ENCODE measurements at regions not wholly inside any gene's neighbourhood (a gene's known extent, or its start where the extent isn't known, plus 50 kb on each side); places are given as distances from the start of the nearest gene placed in this dataset.

DNA sequence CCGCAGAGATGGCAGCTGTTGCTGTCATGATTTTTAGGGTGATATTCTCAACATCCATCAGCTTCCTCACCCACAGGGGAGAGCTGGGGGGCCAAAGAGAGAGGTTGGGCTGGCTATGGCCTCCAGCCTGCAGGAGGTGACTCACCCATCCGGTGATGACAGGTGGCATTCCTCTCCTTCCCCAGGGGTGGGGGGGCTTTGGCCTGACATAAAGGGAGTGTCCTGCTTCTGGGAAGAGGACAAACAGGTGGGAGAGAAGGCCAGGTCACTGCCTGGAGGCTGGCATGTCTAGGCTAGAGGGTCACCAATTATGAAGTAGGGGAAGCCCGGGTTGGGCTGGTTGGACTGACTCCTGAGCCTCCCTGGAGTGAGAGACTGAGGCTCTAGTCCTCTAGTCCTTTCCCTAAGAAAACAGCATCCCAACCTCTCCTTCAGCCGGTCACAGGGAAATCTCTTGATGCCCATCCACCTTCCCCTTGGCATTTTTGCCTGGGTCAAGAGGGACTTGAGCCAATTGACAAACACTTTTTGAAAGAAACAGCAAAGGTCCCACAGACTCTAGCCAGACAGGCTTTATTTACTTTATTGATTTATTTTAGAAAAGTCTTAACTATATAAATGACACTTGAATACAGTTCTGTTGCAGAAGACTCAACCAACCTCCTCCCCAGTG, 79.8 kb upstream of the ZNF716 start:
- DNase-seq (ENCODE audit: low spot score), result no peak

DNA sequence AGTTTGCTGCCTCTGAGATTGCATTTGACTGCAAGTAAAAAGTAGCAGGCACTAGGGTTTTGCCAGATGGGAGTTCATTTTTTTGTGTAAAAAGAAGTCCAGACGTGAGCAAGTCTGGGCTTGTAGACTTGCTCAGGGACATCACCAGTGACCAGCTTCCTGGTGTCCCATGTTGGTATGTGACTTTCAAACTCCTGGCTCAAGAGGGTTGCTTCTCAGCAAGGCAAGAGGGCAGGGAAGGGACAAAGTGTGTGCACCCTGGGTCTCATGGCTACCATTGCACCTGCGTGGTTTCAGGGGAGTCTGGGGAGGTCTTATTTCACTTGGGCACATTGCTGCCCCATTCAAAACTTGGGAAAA, 79.3 kb upstream of the ZNF716 start:
- no peak for DNase-seq (ENCODE audit: low spot score)

DNA sequence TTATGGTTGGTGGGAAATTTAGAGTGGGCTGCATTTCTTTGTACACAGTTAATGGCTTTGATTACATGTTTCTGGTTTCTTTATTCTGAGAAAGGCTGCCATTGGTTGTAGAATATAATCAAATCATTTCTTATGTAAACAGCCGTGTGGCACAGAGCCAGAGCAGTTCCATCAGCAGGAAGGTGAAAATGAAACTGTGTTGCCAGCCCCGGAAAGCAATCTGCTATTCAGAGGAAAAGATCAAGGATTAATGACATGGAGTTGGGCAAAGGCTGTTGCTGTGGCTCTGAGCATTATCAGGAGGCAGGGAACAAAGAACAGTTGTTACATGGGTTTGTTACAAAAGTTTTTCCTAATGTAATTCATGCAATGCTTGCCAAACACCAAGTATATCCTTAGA, 74.2 kb upstream of the ZNF716 start:
- no peak for DNase-seq (ENCODE audit: low spot score)

DNA sequence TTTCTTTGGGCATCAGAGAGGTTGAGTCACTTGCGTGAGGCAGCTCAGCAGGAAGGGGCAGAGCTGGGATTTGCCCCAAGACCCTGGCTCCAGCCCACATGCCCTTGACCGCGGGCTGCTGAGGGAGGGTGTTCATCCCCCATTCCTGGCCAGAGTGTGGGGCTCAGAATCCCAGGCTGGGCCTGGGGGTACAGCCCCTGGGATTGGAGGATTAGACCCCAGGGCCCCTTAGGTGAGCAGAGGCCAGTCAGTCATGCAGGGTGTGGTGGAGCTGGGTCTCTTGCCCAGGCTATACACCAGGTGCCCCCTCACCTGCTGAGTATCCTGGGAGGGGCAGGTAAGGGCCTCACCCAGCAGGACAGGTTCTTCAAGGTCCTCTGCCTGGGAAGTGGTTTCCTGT, 68.4 kb upstream of the ZNF716 start:
- DNase-seq (ENCODE audit: low spot score), result no peak

DNA sequence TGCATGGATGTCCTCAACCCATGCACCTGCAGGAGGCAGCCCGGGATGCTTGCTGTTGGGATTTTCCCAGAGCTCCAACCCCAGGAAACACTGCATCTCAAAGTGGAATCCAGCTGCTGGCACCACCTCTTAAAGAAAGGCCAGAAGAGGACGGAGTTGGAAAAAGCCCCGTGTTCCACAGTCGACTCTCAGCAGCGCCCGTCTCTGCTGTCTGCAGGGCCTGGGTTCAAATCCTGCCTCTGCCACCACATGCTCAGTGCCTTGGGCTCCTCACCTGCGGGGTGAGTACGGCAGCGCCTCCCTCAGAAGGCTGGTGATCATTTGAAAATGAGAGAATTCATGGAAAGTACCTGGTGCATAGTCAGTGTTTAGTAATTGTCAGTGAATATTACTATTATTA, 65.6 kb upstream of the ZNF716 start:
- DNase-seq (ENCODE audit: low spot score), result no peak

DNA sequence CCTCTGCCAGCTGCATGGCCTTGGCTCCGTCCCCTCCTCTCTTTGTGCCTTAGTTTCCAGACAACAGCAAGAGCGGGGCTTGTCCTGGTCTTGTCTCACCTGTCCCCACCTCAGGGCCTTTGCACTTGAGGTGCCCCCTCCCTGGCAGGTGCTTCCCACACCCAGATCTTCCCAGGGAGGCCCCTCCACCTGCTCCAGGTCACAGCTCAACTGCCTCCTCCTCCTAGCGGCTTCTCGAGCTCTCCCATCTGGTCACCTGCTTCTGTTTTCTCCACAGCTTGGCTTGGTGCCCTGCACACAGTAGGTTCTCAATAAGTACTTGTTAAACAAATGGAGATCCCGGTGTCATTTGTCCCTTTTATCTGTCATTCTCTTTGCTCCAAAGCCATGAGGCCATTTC, 64.3 kb upstream of the ZNF716 start:
- DNase-seq (ENCODE audit: low spot score), result no peak

DNA sequence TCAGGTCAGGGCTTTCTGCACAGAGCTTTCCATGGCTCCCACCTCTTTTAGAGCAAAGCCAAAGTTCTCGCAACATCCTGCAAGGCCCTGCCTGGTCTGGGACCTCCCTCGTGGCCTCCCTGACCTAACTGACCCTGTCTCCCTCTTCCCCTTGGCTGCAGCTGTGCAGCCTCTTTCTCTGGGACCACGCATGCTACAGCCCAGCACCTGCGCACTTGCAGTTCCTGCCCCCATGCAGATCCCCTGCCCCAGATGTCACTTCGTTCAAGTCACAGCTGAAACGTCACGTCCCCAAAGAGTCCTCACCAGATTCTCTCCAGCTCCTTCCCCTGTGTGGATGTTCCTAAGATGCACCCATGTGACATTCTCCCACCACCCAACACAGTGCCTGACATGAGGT, 61.2 kb upstream of the ZNF716 start:
- DNase-seq (ENCODE audit: low spot score), result no peak

DNA sequence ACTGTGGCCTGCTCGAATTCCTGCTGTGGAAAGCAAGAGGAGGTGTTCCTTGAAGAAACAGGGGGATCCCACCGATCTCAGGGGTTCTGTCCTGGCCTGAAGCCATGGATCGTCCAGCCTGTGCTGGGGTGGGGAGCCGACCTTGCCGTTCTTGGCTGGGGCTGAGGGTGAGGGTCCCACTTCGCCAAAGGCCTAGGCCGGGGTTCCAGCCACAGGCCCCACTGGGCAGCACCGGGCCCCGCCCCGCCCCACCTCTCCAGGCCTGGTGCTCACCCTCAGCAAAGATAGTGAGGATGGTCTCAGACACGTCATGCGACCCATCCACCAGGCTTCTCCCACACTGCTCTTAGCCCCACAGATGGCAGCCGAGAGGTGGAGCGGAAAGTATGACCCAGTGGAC, 51.4 kb upstream of the ZNF716 start:
- DNase-seq (ENCODE audit: low spot score), result no peak

DNA sequence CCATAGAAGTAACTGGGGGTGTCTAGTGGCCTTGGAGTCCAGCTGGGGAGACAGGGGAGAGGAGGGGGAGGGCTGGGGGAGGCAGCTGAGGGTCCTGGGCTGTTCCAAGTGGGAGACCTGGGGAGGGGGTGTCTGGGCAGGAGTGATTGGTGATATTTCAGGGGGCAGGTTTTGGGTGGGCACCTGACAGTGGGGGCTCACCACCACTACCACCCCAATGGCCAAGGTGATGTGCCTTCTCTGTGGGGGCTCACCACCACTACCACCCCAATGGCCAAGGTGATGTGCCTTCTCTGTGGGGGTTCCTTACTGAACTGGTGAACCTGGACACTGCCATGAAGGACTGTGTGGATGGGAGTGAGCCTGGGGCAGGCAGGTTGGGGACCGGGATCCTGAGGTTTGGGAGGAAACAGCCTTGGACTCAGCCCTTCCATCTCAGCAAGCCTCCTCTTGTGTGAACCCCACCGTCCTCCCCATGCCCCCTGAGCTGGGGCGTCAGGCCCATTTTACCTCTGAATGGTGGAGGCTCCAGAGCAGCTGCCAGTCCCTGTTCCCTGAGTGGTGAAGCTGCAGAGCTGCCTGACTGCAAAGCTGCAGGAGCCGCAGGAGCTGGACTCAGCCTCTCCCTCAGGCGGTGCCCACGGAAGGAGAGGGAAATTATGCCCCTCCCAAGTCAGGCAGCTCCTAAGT, 50.6 kb upstream of the ZNF716 start:
- no peak for DNase-seq (ENCODE audit: low spot score)

DNA sequence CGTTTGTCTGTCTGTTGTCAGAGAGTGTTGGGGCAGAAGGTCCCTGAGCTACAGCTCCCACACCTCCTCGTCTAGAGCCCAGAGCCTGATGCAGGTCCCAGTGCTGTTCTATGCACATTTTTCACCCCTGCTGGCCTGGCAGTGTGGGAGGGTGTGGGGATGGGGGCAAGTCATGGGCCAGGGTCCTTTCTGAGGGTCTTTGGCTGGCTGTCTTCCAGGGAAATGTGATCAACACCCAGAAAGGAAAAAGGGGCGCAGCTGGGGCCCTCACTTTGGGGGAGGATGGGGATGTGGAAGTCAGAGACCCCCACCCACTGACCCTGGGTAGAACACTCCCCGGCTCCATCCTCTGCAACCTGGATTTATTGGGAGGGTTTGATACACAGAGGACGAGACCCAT, 50.0 kb upstream of the ZNF716 start:
- no peak for DNase-seq (ENCODE audit: low spot score)
